Trophoblast cell (in vitro differentiated cells and primary cell): ENCODE measurements at regions not wholly inside any gene's neighbourhood (a gene's known extent, or its start where the extent isn't known, plus 50 kb on each side); places are given as distances from the start of the nearest gene placed in this dataset.
A peak's percentile ranks its signal among the peaks of the same experiment; 100 is the strongest.

Experiments used
- DNase-seq, 2 donors: peaks; one replicate each; pipeline ENCODE4 v3.0.0-alpha.2; 2016
- H2AFZ ChIP-seq: 2 replicates; pipeline ENCODE4 v1.6.1; 2013; ENCODE audit warnings: low read length, moderate library complexity, mild to moderate bottlenecking; ENCODE audit not compliant: insufficient read depth, poor library complexity
- H2AK5ac ChIP-seq: 2 replicates; pipeline ENCODE4 v1.6.1; 2013; ENCODE audit warnings: mild to moderate bottlenecking, low read length
- H2BK120ac ChIP-seq: 2 replicates; pipeline ENCODE4 v1.6.1; 2013; ENCODE audit warnings: low read length, mild to moderate bottlenecking, moderate library complexity; ENCODE audit not compliant: insufficient read depth, poor library complexity
- H2BK12ac ChIP-seq: 2 replicates; pipeline ENCODE4 v1.6.1; 2013; ENCODE audit warnings: mild to moderate bottlenecking, low read length, moderate library complexity
- H2BK5ac ChIP-seq: 2 replicates; pipeline ENCODE4 v1.6.1; 2013; ENCODE audit warnings: low read length, low read depth, moderate library complexity, mild to moderate bottlenecking; ENCODE audit not compliant: poor library complexity
- H3K14ac ChIP-seq: 2 replicates; pipeline ENCODE4 v1.6.1; 2013; ENCODE audit warnings: mild to moderate bottlenecking, low read length
- H3K18ac ChIP-seq: 2 replicates; pipeline ENCODE4 v1.6.1; 2013; ENCODE audit warnings: mild to moderate bottlenecking, low read length
- H3K23ac ChIP-seq: 2 replicates; pipeline ENCODE4 v1.6.1; 2013; ENCODE audit warnings: low read length
- H3K27ac ChIP-seq: 2 replicates; pipeline ENCODE4 v1.5.1; 2013; ENCODE audit warnings: low read depth, mild to moderate bottlenecking, inconsistent platforms, low read length, moderate library complexity
- H3K27me3 ChIP-seq: 2 replicates; pipeline ENCODE4 v1.6.1; 2013; ENCODE audit warnings: inconsistent platforms, mild to moderate bottlenecking, low read length, moderate library complexity; ENCODE audit not compliant: insufficient read depth
- H3K36me3 ChIP-seq, 2 experiments: 1 replicate in 1 of 2; 2 replicates in 1 of 2; pipeline ENCODE4 v1.6.1; 2013; ENCODE audit warnings: low read length in 2 of 2, mild to moderate bottlenecking in 2 of 2, moderate library complexity in 1 of 2; ENCODE audit not compliant: insufficient read depth in 2 of 2, control insufficient read depth in 1 of 2
- H3K4ac ChIP-seq: 2 replicates; pipeline ENCODE4 v1.6.1; 2013; ENCODE audit warnings: low read depth, mild to moderate bottlenecking, low read length, moderate library complexity
- H3K4me1 ChIP-seq, 2 experiments: 1 replicate in 1 of 2; 2 replicates in 1 of 2; pipeline ENCODE4 v1.6.1; 2013; ENCODE audit warnings: low read length in 2 of 2, mild to moderate bottlenecking in 2 of 2, moderate library complexity in 1 of 2; ENCODE audit not compliant: insufficient read depth in 2 of 2, control insufficient read depth in 1 of 2
- H3K4me2 ChIP-seq: 2 replicates; pipeline ENCODE4 v1.6.1; 2013; ENCODE audit warnings: inconsistent platforms, mild to moderate bottlenecking, low read length, moderate library complexity
- H3K4me3 ChIP-seq: 2 replicates; pipeline ENCODE4 v1.5.1; 2013; ENCODE audit warnings: mild to moderate bottlenecking, low read depth, low read length, inconsistent platforms
- H3K79me1 ChIP-seq: one replicate; pipeline ENCODE4 v1.6.1; 2013; ENCODE audit warnings: low read length
- H3K79me2 ChIP-seq: 2 replicates; pipeline ENCODE4 v1.6.1; 2013; ENCODE audit warnings: low read length, mild to moderate bottlenecking; ENCODE audit not compliant: control insufficient read depth, insufficient read depth, poor library complexity
- H3K9ac ChIP-seq: 2 replicates; pipeline ENCODE4 v1.6.1; 2013; ENCODE audit warnings: mild to moderate bottlenecking, low read length
- H3K9me3 ChIP-seq: 2 replicates; pipeline ENCODE4 v1.6.1; 2013; ENCODE audit warnings: low read depth, mild to moderate bottlenecking, control low read depth, inconsistent platforms, low read length; ENCODE audit not compliant: insufficient read depth
- H4K12ac ChIP-seq: 2 replicates; pipeline ENCODE4 v1.6.1; 2013; ENCODE audit warnings: low read depth, mild to moderate bottlenecking, low read length, moderate library complexity
- H4K8ac ChIP-seq: 2 replicates; pipeline ENCODE4 v1.6.1; 2013; ENCODE audit warnings: low read depth, mild to moderate bottlenecking, low read length, moderate library complexity
- H4K91ac ChIP-seq: one replicate; pipeline ENCODE4 v1.6.1; 2013; ENCODE audit warnings: low read depth, mild to moderate bottlenecking, low read length, moderate library complexity
- WGBS: extraction: QIAGEN DNeasy Blood & Tissue Kit; methylation state at CpG from one replicate; pipeline ENCODE4 v1.1.7; 2013; ENCODE audit warnings: missing lambda C conversion rate; ENCODE audit not compliant: insufficient read length, insufficient coverage; ENCODE audit errors: extremely low coverage; 5-methylcytosine and 5-hydroxymethylcytosine counted together

- H3K23ac ChIP-seq, result no peak overlapping the region
- no peak overlapping the region for H3K18ac ChIP-seq
- H2BK5ac ChIP-seq, result no peak overlapping the region
These were observed 74.7 kb upstream of the RPH3AL start for GRCh38 chr17:427327-427726.

GRCh38 chr17:422196-422930, 69.8 kb upstream of the RPH3AL start:
- Histone ChIP-seq H3K4me3 (no peak overlapping the region), H3K79me1 (no peaks in the 10 kb centered on the region), H3K14ac (peak overlapping the region; percentile 5), H3K79me2 (no peaks in the 10 kb centered on the region), H2AK5ac (no peak overlapping the region), H3K9ac (no peak overlapping the region), H2BK12ac (no peak overlapping the region), H2BK120ac (no peak overlapping the region), H3K4me2 (no peak overlapping the region), H3K36me3 (no peaks in the 10 kb centered on the region), H3K23ac (no peak overlapping the region), H4K91ac (no peak overlapping the region), H2AFZ (no peak overlapping the region), H3K27ac (no peak overlapping the region), H3K18ac (no peak overlapping the region), H4K8ac (no peak overlapping the region), H3K4me1 (no peaks in the 10 kb centered on the region), H3K27me3 (no peaks in the 10 kb centered on the region), H3K9me3 (peaks cover 2% of the 10 kb centered on the region), H3K4ac (no peak overlapping the region), H4K12ac (no peak overlapping the region), H2BK5ac (no peak overlapping the region)
- peak in 1 of 2 donors; percentile 23 for DNase-seq
- no CpG with 5 or more reads among the region's 16 CpGs for WGBS

More at GRCh38 chr17:427327-427726, 74.7 kb upstream of the RPH3AL start:
- no peak overlapping the region for H4K8ac ChIP-seq
- no CpG with 5 or more reads among the region's 6 CpGs for WGBS
- H3K27ac ChIP-seq, result no peak overlapping the region
- peaks cover 11% of the 10 kb centered on the region for H3K9me3 ChIP-seq
- H3K4ac ChIP-seq, result no peak overlapping the region
- H3K4me3 ChIP-seq, result no peak overlapping the region
- no peaks in the 10 kb centered on the region for H3K4me1 ChIP-seq
- H3K14ac ChIP-seq, result no peak overlapping the region
- H2BK120ac ChIP-seq, result no peak overlapping the region
- H2BK12ac ChIP-seq, result no peak overlapping the region
- H3K79me1 ChIP-seq, result no peaks in the 10 kb centered on the region
- no peaks in the 10 kb centered on the region for H3K79me2 ChIP-seq
- H3K36me3 ChIP-seq, result no peaks in the 10 kb centered on the region
- no peak overlapping the region for H3K9ac ChIP-seq
- H4K12ac ChIP-seq, result no peak overlapping the region
- H3K4me2 ChIP-seq, result no peak overlapping the region
- H3K27me3 ChIP-seq, result no peaks in the 10 kb centered on the region
- H4K91ac ChIP-seq, result no peak overlapping the region
- H2AFZ ChIP-seq, result no peak overlapping the region
- no peak overlapping the region for H2AK5ac ChIP-seq
- DNase-seq, result no peak

GRCh38 chr17:420479-421175, 68.0 kb upstream of the RPH3AL start:
- H3K79me1 ChIP-seq, result no peaks in the 10 kb centered on the region
- H3K9me3 ChIP-seq, result peaks cover 2% of the 10 kb centered on the region
- H3K4me2 ChIP-seq, result no peak overlapping the region
- no peak overlapping the region for H3K4ac ChIP-seq
- no peak overlapping the region for H2BK5ac ChIP-seq
- no peak overlapping the region for H4K8ac ChIP-seq
- no peaks in the 10 kb centered on the region for H3K36me3 ChIP-seq
- H3K4me3 ChIP-seq, result no peak overlapping the region
- H2BK12ac ChIP-seq, result no peak overlapping the region
- H3K4me1 ChIP-seq, result no peaks in the 10 kb centered on the region
- no peak overlapping the region for H3K18ac ChIP-seq
- WGBS, result no CpG with 5 or more reads among the region's 15 CpGs
- no peak overlapping the region for H3K14ac ChIP-seq
- H3K27me3 ChIP-seq, result no peaks in the 10 kb centered on the region
- no peak overlapping the region for H2AK5ac ChIP-seq
- no peak overlapping the region for H4K12ac ChIP-seq
- no peaks in the 10 kb centered on the region for H3K79me2 ChIP-seq
- H2BK120ac ChIP-seq, result peak overlapping the region; percentile 20
- no peak overlapping the region for H3K23ac ChIP-seq
- H2AFZ ChIP-seq, result no peak overlapping the region
- H3K27ac ChIP-seq, result no peak overlapping the region
- no peak overlapping the region for H3K9ac ChIP-seq
- DNase-seq, result peak; percentile 87 to 94
- H4K91ac ChIP-seq, result no peak overlapping the region

GRCh38 chr17:419073-419735, 66.6 kb upstream of the RPH3AL start:
- Histone ChIP-seq H3K4me1 (no peaks in the 10 kb centered on the region), H3K79me2 (no peaks in the 10 kb centered on the region), H3K18ac (no peak overlapping the region), H3K79me1 (no peaks in the 10 kb centered on the region), H3K9ac (no peak overlapping the region), H4K91ac (no peak overlapping the region), H3K23ac (no peak overlapping the region), H2AK5ac (no peak overlapping the region), H2BK12ac (no peak overlapping the region), H4K8ac (no peak overlapping the region), H3K4me2 (no peak overlapping the region), H2BK120ac (no peak overlapping the region), H3K4ac (no peak overlapping the region), H2AFZ (no peak overlapping the region), H3K14ac (no peak overlapping the region), H4K12ac (no peak overlapping the region), H3K36me3 (no peaks in the 10 kb centered on the region), H2BK5ac (no peak overlapping the region), H3K9me3 (peaks cover 2% of the 10 kb centered on the region), H3K27me3 (no peaks in the 10 kb centered on the region), H3K4me3 (no peak overlapping the region), H3K27ac (no peak overlapping the region)
- DNase-seq, result no peak
- WGBS, result no CpG with 5 or more reads among the region's 13 CpGs
